ENCODE measurements at regions not wholly inside any gene's neighbourhood (a gene's known extent, or its start where the extent isn't known, plus 50 kb on each side); places are given as distances from the start of the nearest gene placed in this dataset.

DNA sequence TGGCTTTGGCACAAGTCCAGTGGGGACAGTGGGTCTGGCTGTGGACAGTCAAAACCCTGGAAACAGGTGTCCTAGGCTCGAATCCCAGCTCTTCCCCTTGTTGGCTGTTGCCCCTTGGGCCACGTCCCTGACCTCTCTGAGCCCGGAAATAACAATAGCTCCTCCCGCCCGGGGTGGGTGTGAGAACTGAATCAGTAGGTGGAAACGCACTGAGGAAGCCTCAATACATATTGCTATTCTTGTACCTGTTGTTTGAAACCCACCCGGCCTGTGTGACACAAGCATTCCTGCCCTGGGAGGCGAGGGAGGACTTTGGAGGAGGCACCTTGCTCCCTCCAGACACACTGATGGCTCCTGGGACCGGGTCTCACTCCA, 134.1 kb downstream of the OLFM1 start:
- DNase-seq = no peak

DNA sequence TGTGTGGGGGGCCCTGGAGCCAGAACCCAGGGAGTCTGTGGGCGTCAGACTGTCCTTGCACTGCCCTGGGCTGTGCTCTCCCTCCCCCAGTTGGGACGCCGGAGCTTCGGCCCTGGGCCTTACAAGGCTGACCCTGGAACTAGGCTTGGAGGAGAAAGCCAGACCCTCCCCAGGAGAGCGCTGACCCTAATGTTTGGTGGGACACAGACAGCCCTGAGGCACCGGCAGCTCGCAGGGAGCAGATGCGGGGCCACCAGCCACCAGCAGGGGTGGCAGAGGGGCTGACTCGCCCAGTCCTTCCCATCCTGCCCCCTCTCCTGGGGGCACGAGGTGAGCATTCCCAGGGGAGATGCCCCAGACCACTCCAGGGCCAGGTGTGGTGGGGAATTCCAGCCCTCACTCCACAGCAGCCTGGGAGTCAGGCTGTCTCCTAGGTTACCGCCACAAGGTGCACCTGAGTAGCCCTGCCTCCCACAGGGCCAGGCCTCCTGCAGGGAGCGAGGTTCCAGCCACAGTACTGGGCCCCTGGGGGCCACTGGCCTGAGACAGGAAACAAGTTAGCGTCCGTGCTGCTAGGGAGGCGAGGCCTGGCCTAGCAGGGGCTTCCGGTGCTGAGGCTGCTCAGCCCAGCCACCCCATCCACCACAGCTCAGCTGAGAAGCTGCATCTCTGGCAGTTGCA, 134.6 kb downstream of the OLFM1 start:
- DNase-seq = no peak

DNA sequence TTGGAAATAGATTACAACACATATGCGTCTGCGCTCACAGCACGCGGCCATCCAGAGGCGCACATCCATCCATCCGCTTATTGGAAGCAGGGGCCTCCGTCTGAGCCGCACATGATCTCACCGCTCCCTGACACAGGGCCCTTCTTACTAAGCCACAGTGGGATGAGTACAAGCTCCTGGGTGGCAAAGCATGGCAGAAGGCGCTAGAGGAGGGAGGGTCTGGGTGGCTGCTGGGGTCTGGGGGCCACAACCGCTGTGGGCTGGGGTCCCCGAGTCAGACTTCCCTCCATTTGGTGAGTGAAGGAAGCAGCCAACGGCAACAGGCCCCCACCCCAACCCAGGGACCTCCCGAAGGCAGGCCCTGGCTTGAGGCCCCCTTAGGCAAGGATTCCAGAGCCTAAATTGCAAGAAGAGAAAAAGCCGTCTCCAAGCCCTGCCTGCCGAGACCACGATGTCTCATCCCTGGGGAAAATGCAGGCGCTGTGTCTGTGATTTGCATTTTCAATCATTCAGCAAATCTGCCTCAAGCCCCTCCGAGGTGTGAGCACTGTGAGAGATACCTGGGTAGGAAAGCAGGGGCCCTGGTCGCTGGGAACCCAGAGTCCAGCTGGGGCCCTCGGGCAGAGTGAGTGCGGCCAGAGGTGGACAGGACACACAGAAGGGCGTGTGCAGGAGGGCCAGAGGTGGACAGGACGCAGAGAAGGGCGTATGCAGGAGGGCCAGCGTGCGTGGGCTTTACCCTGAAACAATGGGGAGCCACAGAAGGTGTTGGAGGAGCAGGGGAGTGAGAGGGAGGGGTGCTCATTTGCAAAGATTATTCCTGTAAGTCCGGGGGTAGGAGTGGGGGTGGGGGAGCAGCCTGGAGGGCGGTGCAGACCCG, 135.7 kb downstream of the OLFM1 start:
- no peak for DNase-seq

DNA sequence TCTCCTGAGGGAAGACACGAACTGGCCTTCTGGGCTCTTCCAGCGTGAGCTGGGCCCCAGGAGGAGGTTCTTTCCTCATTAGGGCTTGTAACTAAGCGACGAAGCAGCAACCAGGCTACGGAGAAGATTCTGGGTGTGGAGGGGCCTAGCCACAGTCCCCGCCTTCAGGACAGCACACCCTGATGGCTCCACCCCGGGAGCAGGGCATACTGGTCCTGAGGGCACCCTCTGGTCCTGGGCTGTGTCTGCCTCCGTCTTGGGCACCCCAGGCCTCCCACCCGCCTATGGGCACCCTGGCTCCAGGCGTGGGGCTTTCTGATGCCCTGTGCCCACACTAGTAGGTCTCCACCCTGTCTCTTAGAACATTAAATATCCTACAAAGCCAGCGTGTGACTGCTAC, 136.4 kb downstream of the OLFM1 start:
- no peak for DNase-seq

DNA sequence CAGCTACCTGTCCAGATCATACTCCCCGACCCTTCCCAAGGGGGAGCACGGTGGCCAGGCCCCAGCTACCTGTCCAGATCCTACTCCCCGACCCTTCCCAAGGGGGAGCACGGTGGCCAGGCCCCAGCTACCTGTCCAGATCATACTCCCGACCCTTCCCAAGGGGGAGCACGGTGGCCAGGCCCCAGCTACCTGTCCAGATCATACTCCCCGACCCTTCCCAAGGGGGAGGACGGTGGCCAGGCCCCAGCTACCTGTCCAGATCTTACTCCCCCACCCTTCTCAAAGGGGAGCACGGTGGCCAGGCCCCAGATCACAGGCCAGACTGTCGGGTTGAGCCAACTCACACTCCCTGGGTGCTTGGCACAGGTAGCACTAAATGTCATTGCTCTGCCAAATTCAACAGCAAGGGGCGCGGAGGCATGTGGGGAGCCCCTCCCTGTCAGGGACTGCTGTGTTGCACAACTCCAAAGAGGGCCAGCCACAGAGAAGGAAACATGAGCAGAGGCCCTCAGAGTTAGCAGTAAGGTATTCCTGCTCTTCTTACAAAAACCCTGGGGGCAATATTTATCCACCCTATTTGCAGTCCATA, 136.9 kb downstream of the OLFM1 start:
- DNase-seq = no peak

DNA sequence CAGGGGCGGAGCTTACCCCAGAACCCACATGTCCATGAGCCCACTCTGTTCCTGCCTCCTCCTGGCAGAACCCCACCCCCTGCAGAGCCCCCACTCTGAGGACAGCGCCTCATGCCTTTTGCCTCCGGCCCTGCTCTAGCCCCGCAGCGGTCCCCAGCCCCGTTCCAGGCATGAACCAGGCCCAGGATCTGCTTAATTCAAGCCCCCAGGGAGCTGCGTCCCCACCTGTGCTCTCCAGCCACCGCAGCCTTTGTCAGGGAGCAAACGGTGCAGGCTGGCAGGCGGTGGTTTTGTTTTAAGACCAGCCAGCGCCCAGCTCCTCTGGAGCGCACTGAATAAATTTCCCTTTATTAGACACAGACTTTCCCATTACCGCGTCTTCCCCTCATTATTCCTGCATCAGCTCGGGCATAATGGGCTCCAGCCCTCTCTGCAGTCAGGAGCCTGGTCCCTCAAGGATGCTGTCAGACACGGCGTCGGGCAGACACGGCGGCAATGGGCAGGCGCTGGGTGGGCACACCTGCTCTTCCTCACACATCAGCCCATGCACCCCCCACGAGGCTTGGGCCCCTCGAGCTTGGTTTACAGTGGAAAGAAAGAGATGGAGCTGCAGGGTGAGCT, 137.6 kb downstream of the OLFM1 start:
- no peak for DNase-seq

DNA sequence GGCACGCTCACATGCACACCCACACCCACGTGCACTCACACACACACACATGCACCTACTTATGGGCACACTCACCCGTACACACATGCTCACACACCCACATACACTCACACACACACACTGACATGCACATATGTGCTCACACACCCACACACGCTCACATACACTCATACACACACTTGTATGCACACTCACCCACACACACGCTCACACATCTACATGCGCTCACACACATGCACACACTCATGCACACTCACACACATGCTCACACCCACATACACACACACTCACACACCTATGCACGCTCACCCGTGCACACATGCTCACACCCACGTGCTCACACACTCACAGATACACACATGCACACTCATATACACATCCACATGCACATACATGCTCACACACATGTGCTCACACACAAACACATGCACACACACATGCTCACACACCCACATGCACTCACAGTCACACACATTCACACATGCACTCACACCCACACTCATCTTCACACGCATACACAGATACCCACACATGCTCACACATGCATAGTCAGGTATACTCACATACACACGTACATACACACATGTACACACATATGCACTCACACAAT, 138.3 kb downstream of the OLFM1 start:
- no peak for DNase-seq

DNA sequence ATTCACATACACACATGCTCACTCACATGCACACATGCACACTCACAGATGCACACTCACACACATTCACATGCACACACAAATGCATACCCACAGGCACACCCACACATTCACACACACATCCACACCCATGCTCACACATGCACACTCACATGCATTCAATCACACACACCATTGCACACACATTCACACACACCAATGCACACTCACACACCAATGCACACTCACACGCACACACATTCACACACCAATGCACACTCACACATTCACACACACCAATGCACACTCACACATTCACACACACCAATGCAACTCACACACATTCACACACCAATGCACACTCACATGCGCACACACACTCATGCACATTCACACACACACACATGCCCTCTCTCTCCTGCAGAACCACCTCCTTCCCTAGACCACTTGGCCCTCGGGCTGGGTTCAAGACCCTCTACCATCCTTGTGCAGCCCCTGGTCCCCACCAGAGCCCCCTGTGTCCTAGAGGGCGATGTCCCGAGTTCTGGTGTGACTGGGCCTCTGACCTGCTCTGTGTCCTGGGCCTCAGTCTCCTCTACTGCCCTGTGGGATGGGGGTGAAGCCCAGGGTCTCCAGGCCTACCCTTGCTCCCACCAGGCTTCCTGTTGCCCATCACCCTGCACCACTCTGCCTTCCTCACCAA, 139.0 kb downstream of the OLFM1 start:
- DNase-seq = no peak

DNA sequence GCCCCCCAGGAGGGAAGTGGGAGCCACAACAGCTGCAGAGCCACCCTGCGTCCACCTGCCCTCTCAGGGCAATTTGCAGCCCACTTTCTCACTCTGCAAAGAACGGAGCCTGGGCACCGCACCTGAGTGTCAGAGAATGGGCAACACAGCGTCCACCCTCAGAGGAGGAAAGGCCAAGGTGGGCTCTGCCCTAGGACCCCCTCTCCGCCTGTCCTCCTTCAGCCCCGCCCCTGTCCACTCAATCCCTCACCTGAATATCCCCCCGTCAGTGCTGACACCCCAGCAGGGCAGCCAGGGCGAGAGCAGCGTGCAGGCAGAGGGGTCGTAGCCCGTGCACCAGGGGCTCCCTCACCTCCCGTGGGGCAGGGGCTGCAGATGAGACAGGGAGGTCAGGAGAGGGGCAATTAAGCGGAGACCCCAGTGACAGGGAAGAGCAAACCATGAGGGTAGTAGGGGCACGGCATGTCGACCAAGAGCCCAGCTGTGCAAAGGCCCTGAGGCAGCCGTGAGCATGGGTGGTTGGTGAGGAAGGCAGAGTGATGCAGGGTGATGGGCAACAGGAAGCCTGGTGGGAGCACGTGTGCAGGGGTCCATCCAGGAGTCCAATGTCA, 140.3 kb downstream of the OLFM1 start:
- no peak for DNase-seq

DNA sequence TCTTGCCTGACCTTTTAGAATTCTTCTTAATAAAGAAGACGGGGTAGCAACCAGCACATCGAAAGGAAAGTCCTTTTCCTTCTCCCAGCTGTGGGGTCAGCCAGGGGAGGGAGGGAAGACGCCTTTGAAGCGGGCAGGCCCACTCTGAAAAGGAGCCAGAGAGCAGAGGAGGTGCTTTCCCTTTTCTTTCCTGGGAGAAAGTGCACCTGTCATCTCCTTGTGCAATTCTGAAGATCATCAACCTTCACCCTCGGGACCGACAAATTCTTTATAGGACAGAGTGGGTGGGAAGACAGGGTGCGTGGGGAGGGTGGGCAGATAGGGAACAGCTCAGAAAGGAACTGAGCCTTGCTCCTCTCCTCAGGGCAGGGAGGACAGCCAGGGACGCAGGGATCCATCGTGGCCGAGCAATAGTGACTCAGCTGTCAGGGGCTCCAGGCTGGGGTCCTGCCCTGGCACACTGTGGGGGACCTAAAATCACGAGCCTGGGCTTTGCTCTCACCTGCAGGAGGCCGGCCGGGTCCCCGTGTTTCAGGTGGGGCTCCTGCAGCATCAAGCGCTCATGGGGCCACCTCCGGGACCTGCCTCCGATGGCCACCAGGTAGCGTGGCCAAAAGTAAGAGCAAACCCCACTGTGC, 141.0 kb downstream of the OLFM1 start:
- no peak for DNase-seq

DNA sequence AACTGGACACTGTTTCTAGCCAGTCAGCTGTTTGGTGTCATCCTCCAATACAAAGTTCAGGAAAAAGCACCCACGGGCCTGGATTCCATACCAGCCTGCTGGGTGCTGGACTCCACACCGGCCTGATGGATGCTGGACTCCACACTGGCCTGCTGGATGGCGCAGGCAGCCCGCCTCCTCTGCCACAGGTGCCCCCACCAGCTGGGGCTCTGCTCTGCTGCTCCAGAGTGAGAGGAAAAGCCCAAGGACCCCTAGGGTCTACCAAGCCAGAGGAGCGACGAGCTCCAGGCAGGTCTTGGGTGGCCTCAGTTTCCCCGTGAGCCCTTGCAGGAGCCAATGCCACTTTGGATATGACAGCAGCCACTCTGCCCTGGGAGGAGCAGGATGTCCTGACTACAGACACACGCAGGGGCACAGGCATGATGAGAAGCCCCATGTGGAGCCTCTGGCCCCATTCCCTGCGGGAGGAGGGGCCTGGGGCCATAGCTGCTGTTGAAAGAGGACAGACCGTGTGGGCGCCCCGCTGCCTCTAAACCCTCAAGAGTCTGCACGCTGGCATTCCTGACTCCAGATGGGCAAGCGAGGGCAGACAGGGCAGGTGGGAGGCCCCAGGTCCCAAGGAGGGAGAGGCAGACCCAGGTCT, 141.6 kb downstream of the OLFM1 start:
- DNase-seq = no peak

DNA sequence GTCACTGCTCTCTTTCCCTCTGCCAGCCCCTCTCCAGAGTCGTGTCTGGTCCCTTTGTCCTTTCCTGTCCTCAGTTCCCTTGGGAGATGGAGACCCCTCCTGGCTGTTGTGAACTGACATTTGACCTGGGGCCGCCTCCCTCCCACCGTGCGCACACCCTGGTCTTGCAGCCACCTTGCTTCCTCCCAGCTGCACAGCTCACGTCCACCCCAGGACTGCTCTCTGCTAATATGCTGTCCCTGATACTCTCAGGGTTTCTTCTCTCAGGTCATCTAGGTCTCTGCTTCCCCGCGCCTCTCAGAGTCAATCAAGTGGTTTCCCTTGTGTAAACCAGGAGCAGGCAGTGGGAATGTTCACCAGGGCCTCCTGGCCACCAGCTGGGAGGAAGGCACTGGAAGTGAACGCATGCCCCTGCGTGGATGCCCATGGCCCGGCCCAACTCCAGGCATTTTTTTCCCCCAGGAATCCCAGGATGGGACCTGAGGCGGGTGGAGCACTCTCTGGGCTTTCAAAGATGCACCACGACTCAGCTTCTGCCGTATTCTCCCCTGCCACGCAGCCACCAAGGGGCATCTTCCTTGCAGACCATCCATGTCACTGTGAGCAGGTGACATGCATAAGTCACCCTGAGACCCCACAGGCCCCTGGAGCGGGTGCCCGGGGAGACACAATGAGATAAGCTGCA, 142.4 kb downstream of the OLFM1 start:
- DNase-seq = no peak

DNA sequence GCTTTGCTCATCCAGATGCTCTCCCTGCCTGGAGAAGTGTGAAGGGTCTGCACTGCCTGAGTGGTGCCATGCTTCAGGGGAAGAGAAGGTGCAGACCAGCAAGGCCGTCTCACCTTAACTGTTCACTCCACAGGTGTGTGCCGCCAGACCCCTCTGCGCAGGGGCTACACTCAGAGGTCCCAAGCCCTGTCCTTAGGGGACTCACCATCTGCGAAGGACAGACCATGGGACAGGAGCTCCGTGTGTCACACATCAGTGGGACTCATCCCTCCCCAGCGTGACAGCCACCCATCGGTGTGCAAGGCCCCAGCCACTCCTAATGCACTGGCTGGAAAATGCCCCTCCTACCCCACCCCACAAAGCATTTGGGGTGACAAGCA, 142.9 kb downstream of the OLFM1 start:
- DNase-seq = no peak

DNA sequence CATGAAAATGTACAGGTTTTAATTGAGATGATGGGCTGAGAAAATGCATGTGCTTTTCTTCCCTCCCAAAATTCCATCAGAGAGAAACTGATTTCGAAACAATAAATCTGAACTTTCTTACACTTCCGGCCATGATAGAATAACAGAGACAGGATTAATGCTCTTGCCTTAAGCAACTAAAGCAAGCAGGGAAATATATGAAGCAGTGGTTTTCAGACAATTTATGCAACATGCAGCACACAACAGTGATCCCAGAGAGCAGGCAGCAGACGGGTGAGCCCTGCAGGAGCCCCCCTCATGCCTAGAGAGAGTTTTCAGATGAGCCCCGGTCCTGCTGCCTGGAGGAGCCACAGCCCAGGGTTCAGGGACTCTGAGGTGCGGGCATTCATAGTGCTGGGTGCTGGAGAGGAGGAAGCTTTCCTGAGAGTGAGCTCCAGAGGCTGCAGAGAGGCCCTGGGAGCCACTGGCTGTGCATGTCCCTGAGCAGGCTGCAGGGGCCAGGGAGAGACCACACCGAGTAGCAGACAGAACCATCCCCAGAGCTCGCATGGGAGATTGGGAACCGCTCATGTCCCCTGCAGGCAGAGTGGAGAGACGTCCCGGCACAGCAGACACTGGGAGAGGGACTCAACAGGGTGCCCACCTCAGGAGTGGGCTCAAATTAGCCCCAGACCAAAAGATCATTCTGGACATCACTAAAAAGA, 143.5 kb downstream of the OLFM1 start:
- no peak for DNase-seq

DNA sequence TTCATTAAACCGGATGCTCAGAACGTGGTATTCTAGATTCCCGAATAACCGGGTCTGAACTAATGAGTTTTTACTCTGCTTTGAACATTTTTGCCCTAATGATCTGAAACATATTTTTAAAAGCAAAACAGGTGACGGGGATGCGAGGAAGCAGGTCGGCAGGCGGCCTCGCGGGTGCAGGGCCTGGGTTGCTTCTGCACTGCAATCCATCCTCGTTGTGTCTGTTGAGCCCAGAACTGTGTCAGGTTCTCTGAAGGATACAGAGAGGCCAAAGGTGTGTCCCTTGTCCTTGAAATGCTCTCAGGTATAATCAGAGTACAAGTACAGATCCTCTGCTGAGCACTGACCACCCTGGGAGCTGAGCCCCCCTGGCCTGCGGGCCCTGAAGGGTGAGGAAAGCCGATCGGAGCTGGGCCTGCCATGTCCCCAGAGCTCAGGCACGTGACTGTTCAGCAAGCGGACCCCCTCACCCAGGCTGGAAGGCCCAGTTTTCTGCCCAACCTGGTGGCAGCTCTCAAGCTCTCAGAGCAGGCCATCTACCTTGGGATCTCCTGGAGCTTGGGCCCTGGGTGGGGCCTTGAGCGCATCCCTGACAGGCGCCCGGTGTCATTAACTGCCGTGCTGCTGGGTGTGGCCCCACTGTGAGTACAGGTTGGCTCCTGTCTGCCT, 151.8 kb downstream of the OLFM1 start:
- DNase-seq = no peak

DNA sequence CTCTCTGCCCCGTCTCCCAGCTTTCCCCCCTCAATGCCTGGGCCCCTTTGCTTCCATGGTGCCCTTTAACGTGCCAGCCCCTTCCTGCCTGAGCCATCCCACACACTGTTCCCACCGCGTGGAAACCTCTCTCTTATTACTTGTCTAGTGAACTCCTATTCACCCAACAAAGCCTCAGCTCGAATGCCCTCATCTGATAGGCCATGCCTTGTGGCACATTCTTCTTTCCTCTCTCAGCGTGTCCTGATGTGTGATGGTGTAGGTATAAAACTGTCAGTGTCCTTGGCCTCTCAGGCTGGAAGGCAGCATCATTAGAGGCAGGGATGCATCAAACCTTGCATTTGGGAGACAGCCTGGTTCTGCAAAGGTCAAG, 152.3 kb downstream of the OLFM1 start:
- DNase-seq = no peak

DNA sequence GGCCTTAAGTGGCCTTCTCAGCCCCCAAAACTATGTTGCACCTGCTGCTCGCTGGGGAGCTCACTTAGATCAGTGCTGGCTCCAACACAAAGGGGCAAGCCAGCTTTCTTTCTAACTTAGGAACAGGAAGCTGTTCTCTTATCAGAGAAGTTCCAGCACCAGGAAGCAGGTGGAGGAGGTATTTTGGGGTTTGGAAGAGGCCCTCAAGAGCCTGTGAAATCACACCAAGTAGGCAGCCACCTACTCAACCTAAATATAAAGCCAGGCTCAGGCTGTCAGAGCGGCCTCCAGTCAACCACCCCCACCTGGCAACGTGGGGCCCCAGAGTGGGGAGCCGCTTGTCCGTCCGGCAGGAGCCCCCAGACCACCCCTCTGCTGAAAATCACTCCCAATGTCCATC, 152.8 kb downstream of the OLFM1 start:
- DNase-seq = no peak

DNA sequence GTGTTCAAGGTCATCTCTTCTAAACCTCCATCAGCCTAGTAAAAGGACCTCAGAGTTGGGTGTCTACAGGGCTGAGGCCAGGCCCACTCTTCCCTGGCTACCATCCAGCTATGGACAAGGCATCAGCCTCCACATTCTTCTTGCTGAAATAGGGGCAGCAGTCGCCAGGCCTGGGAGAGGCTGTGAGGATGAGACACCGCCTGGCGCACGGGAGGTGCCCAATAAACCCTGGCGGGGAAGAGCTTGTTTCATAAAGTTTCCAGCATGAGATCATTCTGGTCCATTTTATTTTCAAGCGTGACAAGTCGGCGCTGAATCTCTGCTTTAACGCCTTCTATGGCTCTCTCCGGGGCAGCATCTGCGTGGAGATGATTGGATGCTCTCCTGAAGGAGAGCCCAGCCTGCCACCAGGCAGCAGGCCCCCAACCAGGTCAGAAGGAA, 153.4 kb downstream of the OLFM1 start:
- DNase-seq = no peak

DNA sequence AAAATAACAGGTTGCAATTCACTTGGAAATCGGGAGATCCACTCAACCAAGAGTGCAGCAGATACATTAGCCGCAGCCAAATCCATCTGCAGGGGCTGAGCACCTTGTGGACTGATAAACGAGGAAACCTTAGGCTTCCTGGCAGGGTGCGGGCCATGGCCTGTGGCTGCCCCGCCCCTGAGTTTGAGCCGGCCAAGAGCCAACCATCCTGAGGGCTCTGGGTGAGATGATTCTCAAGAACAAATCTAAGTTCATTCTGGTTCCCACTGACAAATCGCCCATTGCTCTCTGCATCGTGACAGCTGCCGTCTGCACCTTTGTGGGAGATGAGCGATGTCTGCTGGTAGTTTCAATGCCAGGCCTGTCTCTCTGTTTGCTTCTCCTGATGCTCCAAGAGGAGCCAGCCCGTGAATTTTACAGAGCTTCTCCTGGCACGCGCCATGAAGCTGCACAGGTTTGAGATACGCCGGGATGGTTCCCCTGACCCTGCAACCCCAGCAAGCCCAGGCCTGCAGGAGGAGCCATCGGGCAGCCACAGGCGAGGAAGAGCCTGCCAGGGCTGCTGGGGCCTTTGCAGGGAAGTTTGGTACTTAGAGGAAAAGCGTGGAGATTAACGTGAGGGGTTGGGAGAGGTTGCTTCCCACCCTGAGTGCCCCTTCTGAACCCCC, 154.0 kb downstream of the OLFM1 start:
- DNase-seq = no peak

Measured in EL (cell line).